ENCODE measurements at regions not wholly inside any gene's neighbourhood (a gene's known extent, or its start where the extent isn't known, plus 50 kb on each side); places are given as distances from the start of the nearest gene placed in this dataset.

GRCh38 chr4:14701896-14702295 is 300.4 kb upstream of the CPEB2 start:
- no peak for TF ChIP-seq CTCF (IDR thresholded peaks at IDR 0.05)
- no peak for TF ChIP-seq RXRA (IDR thresholded peaks at IDR 0.05; ENCODE audit: borderline replicate concordance, low read depth)
- no peak for TF ChIP-seq MAX (IDR thresholded peaks at IDR 0.05; ENCODE audit: low read depth)
- no peak for TF ChIP-seq REST (IDR thresholded peaks at IDR 0.05; ENCODE audit: low read depth, low read length)
- TF ChIP-seq TAF1 (IDR thresholded peaks at IDR 0.05; ENCODE audit: borderline replicate concordance, low read depth, low read length) = no peak
- no peak for TF ChIP-seq SMC3 (IDR thresholded peaks at IDR 0.05; ENCODE audit: low read depth, low read length)
- no peak for TF ChIP-seq FOXJ3 (CRISPR knock-in tag; IDR thresholded peaks at IDR 0.05)
- no peak for TF ChIP-seq MXI1 (IDR thresholded peaks at IDR 0.05; ENCODE audit: low read depth, low read length)
- TF ChIP-seq EZH2phosphoT487 (IDR thresholded peaks at IDR 0.05; ENCODE audit: borderline replicate concordance, low read depth) = no peak
- TF ChIP-seq EP300 (IDR thresholded peaks at IDR 0.05; ENCODE audit: borderline replicate concordance in 1 of 2, low read depth in 1 of 2, low read length in 1 of 2) = no peak

Data from SK-N-SH (cell line).